DMS 273 (cell line): ENCODE measurements at regions not wholly inside any gene's neighbourhood (a gene's known extent, or its start where the extent isn't known, plus 50 kb on each side); places are given as distances from the start of the nearest gene placed in this dataset.

ENCODE experiments used
- DNase-seq: peaks from one replicate; lab custom pipeline; 2025; ENCODE audit not compliant: unreplicated experiment; lab: John Stamatoyannopoulos, UW

DNA sequence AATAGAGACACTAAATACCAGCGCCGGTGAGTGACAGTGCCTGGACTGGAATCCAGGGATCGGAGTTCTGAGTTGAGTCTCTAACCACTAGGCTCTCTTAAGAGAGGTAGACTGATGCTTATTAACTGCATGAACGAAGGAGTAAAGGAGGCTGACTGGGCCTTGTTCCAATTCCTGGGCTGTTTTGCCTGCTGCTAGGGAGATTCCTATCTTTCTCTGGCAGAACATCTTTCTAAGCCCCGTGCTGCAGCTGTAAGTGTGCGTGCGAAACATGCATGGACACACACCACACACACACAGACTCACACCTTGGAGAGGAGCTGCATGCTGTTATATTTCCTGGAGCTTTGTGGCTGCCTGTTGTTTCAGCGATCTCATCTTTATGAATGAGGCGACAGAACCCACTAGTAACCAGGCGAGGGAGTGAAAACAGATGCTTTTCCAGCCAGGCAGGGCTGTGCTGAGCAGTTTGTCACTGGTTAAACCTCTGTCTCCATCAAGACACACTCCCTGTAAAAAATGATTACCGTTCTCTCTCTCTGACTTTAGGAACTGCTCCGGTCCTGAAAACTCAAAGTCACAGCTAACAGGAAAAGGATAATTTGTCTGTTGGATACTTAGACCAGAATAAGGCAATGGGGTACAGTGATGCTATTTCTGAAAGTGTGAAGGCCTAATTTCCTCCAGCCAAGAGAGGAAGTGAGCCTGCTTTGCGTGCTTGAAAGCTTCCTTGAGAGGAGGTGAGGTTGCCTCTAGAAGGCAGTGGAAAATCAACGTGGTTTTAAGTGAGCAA is 157.4 kb upstream of the ZNF217 start:
- peak; percentile 86 for DNase-seq

DNA sequence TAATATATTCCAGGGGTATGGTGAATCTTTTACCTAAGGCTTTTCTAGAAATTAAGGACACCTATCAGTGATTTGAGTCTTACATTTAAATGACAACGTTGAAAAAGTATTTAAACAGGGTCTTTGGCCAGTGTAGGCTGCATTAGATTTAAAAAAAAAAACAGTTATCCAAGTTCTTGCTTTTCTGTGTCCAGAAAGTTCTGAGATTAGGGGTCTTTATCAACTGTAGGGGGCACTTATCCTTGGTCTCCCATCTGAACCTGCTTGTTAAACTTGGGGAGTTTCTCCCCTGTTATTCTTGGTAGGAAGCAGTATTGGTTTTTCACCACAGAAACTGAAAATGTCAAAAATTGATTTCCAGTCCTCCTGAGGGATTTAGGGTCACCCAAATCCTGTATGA is 155.9 kb upstream of the ZNF217 start:
- no peak for DNase-seq

DNA sequence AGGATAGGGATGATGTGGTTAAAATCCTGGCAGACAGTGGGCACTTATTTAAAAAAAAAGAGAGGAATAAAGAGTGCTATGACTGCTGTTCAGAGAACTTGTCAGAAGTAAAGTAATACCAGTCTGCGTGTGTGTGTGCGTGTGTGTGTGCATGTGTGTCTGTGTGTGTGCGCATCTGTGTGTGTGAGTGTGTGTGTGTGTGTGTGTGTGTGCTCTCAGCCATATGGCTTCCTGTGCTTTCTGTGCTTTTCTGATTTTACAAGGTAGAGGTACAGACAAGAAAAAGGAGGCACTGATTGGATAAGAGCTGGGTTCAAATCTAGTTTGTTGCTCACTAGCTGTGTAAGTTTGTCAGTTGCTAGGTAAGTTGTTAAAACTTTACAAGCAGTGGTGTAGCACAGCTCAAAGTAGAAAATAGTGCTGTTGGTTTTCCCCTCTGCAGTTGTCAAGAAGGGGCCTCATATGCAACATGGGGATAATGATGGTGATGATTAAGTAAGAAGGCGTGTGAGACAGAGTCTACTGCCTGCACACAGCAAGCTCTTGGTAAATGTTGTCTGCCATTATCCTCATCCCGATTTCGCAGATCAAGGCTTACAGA is 155.3 kb upstream of the ZNF217 start:
- DNase-seq: no peak

DNA sequence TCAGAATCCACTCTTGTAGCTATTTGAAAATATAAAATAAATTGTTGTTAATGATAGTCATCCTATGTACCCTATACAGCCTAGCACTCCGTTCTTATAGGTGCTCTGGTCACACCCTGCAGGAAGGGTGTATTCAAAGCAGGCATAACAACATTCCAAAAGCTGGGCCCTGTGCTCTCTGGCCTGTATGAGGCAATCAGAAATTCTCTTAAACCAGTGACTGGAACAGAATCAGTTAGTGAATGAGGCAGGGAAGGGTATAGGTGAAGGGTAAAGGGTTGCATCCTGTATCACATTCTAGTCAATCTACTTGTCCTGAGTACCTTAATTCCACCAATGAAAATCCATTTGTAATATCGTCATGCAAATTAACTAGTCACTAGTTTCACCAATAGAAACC is 154.5 kb upstream of the ZNF217 start:
- no peak for DNase-seq

DNA sequence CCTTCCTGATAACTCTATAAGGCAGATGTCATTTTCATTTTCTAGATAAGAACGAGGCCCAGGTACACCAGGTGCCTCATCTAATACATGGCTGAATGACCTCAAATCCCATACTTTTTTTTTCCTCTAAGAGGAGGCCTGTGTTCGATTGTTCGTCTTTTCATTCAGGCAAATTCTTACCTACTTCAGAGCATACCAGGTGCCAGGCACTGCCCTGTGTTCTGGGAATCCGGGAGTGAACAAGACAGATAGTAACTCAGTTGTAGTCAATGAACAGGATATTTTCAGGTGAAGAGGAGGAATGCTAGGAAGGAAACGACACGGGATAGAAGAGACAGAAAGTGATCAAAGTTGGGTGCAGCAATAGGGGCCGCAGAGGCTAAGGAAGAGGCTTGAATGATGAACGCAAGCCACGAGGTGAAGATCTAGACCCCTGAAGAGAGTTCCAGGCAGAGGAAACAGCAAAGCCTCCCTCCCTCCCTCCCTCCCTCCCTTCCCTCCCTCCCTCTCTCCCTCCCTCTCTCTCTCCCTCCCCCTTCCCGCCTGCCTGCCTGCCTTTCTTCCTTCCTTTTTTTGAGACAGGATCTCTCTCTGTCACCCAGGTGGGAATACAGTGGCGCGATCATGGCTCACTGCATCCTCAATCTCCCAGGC is 150.1 kb upstream of the ZNF217 start:
- no peak for DNase-seq

DNA sequence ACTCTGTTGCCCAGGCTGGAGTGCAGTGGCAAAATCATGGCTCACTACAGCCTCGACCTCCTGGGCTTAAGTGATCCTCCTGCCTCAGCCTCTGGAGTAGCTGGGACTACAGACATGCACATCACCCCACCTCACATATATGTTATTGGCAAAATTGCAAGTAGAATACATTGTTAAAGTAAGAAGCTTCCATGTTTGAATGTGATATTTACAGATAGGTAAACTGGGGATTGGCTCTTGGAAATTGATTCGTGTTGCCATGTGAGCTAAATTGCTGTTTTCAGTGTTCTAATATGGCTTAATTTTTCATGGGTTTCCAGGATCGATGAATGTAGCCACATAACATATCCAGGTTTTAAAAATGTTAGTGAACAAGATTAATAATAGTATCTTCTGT is 149.0 kb upstream of the ZNF217 start:
- no peak for DNase-seq

DNA sequence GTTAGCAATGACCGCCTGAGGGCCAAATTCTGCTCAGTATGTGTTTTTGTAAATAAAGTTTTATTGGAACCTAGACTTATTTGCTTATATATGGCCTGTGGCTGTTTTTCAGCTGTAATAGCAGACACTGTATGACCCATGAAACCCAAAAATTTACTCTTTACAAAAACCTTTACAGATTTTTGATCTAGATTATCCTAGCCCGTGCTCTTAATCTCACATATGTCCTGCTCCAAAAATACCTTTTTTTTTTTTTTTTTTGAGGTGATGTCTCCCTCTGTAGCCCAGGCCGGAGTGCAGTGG is 148.0 kb upstream of the ZNF217 start:
- no peak for DNase-seq

DNA sequence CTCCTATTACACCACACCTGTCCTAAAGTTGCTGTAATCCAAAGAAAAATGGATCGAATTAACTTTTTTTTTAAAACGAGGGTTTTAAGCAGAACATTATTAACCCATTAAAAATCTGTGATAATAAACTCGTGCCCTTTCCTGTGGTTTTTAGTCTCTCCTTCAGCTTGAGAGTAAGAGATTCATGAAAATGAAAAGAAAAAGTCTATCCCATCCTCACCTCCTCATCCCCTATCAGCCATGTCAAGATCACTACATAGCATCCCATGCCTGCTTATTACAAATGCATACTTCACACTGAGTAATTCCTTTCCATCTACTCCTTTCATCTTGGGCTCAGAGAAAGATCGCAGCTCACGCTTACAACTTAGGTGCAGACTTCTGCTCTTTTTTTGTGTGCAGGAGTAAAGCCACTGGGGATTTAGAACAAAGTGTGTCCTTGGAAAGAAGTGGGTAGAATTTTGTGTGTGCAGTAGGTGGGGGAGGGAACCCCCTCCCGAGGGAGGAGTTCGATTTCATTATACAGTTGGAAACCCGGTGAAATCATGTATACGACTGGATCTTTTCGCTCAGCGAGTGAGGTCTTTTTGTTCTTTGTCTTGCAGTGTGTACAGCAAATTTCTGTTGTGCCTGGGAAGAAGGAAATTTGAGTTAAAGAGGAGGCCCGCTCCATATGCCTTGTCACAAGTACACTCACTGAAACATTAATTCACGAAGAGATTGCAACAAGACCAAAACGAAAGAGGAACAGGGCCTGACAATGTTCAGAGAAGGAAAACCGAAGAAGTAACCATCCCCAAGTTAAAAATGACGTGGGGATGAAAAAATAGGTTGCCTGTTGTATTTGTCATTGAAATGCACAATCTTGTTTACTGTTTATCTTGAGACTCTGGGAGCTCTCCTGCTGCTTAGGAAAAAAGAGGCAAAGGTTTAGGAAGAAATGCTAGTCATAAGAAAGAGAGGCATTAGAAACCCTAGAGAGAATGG is 146.5 kb upstream of the ZNF217 start:
- DNase-seq: peak; percentile 74

DNA sequence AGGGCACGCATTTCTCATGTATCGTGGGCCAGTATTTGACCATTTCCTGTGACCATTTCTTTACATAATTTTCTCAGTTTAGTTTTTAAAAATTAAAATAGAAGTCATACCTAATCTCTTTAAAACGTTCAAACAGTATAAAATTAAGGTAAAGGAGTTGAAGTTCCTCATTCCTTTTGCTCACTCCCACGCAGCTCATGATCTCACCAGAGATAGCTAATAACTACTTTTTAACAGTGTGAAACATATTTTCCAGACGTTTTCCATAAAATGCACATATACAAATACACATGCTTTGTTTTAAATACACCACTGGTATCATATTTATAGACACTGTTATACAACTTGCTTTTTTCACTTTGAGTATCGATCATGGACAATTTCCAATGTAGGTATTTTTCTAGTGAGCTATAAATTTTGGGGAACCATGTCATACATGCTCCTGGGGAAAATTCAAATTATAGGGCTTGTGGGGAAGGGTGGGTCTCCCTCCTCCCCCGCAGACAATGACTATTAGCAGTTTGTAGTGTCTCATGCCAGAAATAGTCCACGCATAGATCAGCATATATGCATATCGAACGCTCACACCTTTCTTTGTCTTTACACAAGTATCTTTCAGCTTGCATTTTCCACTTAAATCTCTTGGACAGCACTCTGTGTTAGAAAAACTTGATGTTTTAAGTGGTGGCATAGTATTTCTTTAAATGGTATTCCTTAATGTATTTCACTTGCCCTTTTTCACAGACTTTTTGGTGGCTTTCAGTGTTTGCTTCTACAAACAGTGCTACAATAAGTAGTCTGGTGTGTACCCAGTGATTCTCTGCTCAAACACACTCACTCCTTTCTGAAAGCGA is 145.5 kb upstream of the ZNF217 start:
- peak; percentile 56 for DNase-seq

DNA sequence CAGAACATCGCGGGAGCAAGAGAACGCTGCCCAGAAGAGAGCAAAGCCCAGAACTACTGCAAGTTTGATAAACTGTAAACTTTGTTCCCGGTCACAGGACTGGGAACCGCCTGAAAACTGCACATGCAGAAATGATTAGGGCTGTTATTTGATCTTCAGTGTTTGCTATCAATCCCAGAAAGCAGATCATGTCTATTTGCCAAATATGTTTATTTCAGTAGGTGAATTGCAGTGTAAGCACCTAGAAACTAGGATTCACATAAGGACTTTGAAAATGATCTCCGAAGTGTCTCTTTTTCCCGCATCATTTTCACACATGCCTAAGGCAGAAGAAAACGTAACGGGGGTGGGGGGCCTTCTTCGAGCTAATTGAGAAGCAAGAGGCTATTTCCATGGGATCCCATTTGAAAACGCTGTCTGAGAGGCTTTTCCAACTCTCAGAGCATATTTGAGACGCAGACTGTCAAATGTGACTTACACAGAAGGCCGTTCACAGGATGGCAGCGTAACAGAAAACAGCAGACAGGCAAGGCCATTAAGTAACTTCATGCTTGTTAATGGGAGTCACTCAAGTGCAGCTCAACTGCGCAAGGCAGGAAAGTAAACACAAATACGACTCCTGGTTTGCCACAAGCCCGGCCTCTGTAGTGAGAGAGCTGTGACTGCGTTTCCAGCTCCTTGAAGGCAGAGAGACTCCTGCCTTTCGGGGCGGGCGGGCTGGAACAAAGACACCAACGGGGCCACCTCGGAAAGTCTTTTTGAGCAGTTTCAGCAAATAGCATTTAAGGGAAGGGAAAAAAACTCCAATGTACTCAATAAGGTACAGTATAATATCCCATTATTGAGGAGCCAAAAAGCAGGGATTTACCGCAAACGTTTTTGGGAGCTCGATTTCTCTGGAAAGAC is 144.7 kb upstream of the ZNF217 start:
- DNase-seq: peak; percentile 95

DNA sequence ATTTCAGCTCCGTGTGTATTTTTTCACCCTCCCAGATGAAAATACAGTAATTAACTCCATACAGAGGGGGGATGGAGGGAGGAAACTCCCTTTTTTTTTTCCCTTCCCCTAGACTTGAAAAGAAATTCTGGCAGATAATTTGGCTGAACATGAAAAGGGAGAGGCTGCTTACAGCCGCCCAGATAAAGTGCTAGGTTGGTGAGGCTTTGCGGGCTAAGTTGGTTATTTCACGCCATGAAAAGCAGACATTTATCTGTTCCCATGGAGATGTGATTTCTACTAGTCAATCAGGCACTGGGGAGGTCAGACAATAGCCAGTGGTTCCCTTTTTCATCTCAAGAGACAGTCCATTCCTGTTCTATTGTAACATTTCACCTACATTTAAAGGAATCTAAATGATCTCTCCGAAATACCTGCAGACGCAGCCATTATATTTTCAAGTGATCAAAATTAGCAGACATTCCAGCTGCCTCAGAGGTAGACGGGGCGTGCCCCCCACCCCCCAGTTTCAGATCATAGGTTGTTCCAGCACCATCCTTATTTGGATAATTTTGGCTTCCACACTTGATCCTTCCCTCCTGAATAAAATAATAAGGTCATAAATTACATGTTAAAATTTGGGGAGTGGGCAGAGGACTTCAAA is 143.9 kb upstream of the ZNF217 start:
- peak; percentile 55 for DNase-seq

DNA sequence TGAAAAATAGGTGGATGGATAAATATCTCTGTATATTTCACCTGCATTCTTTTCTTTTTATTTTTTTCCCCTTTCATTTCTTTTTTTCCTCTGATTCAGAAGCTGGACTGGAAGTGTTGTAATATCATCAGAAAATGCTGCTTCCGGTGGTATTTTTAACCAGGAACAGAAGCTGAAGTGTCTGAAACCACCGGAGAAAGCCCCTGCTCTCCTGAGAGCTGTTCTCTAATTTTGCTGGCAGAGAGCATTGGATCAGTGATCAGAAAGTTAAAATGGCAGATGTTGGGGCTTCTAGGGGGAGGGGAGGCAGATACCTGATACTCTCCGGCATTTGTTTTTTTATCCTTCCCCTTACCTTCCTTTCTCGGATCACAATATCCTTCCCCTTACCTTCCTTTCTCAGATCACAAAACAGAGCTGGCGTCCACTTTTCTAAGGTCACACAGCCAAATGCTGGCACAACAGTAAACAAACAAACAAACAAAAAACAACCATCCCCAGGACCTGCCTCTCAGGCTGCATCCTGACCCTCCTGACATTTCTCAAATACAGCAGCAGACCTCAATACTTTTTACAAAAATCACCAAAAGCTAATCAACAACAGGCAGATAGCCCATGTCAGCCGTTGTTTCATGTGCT is 143.2 kb upstream of the ZNF217 start:
- peak; percentile 89 for DNase-seq

DNA sequence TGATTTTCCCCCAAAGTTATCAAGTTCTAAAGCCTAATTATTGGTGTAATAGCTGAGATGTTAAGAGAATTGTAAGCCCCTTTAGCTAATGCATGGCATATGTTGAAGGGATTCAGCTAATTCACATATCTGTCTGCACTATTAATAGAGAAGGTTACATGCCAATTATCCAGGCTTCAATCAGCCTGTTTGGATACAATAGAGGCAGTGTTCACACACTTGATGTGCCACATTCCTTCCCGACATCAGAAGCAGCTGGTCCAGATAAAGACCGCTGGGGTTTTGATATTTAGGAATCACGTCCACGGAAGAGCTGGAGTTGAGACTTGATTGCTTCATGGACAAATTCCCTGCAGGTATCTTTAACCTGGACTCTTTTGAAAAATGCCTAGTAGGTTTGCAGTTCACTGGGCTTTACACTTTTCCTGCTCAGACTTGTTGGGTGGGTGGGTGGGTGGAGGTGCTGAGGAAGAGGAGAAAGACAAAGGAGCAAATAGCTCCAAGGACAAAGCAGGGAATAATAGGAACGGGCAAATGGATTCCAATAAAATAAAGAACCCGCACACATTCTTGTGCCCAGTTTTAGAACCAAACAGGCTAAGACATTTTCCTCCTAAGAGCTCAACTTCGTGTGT is 142.6 kb upstream of the ZNF217 start:
- peak; percentile 67 for DNase-seq

DNA sequence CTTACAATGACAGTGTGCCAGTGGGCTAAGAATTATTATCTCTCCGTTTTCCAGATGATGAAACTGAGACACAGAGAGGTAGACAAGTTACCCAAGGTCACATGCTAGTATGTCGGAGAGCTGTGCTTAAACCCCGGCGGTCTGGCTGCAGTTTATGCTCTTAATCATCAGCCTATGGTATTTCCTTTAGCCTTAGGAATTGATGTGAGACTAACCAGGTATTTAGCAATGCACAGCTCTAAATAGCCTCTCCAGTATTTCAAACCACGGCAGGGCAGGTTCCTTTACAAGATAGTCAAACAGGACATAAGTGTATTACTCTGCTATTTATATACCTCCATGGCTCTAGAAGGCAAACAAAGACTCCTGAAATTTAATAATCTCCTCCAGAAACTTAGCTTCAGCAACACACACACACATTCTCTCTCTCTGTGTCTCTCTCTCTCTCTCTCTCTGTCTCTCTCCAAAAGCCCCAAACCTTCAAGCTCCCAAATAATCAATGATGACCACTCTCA is 142.0 kb upstream of the ZNF217 start:
- peak; percentile 44 for DNase-seq

DNA sequence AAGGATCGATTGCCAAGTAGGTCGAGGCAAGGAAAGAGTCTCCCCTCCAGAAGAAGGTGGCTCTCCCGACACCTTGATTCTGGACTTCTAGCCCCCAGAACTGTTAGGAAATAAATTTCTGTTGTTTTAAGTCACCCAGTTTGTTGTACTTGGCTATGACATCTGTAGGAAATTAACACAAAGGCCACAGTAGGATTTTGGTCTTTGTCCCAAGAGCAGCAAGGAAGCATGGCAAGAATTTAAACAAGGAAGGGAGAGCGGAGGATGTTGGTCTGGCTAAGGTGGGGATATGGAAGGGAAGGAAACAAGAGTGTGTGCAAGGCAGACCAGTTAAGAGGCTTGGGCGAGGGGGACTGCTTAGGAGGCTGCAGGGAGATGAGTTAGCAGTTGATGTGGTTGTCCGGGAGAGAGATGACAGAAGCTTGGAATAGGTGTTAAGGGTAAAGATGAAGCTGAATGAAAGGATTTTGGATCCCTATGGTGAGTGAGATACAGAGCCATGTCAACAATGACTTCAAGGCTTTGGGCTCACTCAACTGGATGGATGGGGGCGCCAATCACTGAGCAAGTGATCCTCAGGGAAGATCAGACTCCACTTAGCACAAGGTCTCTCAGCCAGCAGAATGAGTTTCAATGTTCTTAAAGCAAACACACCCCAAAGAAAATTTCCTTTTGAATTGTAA is 140.5 kb upstream of the ZNF217 start:
- DNase-seq: no peak

DNA sequence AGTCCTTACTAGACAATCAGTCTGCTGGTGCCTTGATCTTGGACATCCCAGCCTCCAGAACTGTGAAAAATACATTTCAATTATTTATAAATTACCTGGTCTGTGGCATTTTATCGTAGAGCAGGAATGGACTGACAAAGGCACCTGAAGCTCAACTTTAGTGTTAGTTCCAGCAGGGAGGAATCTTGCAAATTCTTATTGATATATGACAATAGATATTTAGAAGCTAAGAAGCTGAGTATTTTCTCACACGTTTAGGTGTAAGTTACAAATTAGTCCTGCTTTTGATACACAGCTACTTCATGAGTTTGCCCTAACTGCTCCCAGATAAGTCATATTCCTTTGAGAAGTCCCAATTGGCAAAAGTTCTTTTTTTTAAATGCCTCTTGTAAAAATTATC is 138.0 kb upstream of the ZNF217 start:
- no peak for DNase-seq

DNA sequence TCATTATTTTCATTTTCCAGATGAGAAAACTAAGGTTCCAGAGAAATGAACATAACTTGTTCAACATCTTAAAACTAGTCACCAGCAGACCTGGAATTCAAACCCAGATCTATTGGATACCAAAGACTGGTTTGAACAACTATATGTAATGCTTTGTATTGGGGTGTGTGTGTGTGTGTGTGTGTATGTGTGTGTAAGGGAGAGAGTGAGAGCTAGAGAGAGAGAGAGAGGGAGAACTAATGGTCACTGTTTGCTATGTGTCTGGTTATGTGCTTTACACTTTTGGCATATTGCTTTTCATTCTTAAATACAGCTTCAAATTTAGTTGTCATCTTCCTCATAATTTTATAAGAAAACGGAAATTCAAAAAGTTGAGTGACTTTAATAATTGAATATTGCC is 134.7 kb upstream of the ZNF217 start:
- DNase-seq: no peak
